ENCODE measurements at regions not wholly inside any gene's neighbourhood (a gene's known extent, or its start where the extent isn't known, plus 50 kb on each side); places are given as distances from the start of the nearest gene placed in this dataset.

DNA sequence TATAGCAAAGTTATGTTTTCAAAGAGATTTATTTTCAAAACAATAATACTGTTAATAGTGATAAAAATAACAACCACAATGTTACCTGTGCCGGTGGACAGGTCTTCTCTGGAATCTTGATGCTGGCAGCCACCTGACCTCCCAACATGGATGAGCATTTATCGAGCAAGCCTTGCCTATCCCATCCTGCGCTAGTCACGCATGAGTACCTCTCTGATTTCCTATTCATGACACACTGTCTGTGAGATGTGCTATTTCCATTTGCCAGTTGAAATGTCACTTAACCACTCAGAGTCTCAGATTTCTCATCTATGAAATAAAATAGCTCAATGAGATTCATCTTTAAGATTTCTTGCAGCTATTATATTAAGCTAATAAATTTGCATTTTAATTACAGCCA lies 341.2 kb upstream of the VWC2 start:
- H3K4me3 ChIP-seq (ENCODE audit: low read length) = no peak overlapping the region
- no peak for DNase-seq (ENCODE audit: low read depth)
- TF ChIP-seq, protein P1, sequence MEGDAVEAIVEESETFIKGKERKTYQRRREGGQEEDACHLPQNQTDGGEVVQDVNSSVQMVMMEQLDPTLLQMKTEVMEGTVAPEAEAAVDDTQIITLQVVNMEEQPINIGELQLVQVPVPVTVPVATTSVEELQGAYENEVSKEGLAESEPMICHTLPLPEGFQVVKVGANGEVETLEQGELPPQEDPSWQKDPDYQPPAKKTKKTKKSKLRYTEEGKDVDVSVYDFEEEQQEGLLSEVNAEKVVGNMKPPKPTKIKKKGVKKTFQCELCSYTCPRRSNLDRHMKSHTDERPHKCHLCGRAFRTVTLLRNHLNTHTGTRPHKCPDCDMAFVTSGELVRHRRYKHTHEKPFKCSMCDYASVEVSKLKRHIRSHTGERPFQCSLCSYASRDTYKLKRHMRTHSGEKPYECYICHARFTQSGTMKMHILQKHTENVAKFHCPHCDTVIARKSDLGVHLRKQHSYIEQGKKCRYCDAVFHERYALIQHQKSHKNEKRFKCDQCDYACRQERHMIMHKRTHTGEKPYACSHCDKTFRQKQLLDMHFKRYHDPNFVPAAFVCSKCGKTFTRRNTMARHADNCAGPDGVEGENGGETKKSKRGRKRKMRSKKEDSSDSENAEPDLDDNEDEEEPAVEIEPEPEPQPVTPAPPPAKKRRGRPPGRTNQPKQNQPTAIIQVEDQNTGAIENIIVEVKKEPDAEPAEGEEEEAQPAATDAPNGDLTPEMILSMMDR (conservative IDR thresholded peaks at IDR 0.05; ENCODE audit: low read length) = no peak

DNA sequence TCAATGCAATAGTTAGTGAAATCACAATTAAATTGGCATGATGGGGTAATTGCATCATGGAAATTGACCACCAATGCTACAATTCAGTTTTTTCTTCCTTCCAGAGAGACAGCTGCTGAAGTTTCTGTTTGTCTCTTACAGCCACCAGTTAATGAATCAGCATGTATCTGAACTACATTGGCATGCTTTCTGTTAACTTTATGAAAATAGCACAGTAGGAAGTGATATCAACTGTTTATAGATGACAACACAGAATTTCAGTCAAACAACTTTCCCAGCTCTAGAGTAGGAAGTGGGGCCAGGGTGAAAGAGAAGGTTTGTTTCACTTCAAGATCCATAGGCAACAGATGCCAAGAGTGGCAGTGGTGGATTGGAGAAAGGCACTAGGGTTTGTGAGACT lies 339.6 kb upstream of the VWC2 start:
- no peak for DNase-seq (ENCODE audit: low read depth)
- H3K4me3 ChIP-seq (ENCODE audit: low read length) = no peak overlapping the region
- TF ChIP-seq, protein P1 (conservative IDR thresholded peaks at IDR 0.05; ENCODE audit: low read length) = no peak

DNA sequence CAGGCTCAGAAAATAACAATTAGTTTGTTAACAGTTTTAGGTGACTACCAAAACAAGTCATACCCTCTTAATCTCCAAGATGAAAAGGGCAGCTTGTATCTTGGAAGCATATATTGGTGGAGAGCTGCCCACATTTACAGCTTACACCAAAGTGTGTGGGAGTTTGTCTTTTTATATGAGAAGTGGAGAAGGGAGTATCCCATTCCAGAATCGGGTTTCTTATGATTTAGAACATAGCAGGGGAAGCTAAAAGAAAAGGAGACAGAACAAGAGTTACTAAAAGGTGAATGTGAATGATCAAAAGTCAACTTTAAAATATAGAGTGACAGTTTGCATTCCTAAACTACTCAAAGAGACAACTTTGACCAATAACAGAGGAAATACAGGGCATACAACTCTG lies 338.6 kb upstream of the VWC2 start:
- H3K4me3 ChIP-seq (ENCODE audit: low read length) = no peak overlapping the region
- TF ChIP-seq, protein P1 (conservative IDR thresholded peaks at IDR 0.05; ENCODE audit: low read length) = no peak
- DNase-seq (ENCODE audit: low read depth) = no peak

DNA sequence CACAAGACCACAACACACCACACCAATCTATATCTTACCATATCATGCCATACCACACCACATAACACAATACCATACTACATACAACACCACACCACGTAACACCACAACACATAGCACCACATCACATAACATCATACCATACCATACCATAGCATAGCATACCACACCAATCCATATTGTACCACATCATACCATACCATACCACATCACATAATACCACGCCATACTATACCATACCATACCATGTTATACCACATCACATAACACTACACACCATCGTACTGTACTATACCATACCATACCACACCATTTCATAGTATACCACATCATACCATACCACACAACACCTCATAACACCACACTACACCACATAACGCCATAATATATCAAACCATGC lies 335.2 kb upstream of the VWC2 start:
- DNase-seq (ENCODE audit: low read depth) = no peak
- H3K4me3 ChIP-seq (ENCODE audit: low read length) = no peak overlapping the region
- TF ChIP-seq, protein P1 (conservative IDR thresholded peaks at IDR 0.05; ENCODE audit: low read length) = no peak

DNA sequence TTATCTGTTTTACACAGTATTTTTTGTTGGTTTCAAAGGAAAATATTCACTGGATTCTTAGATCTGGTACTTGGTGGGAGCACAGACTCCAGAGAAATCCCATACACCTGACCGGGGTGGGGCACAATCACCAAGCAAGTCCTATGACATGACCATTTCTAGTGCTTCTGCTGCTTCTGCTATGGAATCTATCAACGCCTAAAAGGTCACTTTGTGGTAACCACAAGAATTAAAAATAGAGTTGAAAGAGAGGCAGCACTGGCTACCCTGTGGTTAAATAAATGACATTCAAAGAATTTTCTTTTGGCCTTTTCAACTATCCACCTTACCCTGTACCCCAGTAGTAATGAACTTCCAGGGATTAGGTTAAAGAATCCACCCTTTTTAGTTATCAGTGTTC lies 329.9 kb upstream of the VWC2 start:
- no peak overlapping the region for H3K4me3 ChIP-seq (ENCODE audit: low read length)
- TF ChIP-seq, protein P1 (conservative IDR thresholded peaks at IDR 0.05; ENCODE audit: low read length) = no peak
- DNase-seq (ENCODE audit: low read depth) = no peak

DNA sequence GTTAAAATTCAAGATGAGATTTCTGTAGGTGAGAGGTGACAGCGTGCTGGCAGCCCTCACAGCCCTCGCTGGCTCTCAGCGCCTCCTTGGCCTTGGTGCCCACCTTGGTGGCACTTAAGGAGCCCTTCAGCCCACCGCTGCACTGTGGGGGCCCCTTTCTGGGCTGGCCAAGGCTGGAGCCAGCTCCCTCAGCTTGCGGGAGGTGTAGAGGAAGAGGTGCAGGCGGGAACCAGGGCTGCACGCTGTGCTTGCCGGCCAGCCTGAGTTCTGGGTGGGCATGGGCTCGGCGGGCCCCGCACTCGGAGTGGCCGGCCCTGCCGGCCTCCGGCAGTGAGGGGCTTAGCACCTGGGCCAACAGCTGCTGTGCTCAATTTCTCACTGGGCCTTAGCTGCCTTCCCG lies 320.0 kb upstream of the VWC2 start:
- TF ChIP-seq, protein P1 (conservative IDR thresholded peaks at IDR 0.05; ENCODE audit: low read length) = no peak
- H3K4me3 ChIP-seq (ENCODE audit: low read length) = no peak overlapping the region
- DNase-seq (ENCODE audit: low read depth) = no peak

DNA sequence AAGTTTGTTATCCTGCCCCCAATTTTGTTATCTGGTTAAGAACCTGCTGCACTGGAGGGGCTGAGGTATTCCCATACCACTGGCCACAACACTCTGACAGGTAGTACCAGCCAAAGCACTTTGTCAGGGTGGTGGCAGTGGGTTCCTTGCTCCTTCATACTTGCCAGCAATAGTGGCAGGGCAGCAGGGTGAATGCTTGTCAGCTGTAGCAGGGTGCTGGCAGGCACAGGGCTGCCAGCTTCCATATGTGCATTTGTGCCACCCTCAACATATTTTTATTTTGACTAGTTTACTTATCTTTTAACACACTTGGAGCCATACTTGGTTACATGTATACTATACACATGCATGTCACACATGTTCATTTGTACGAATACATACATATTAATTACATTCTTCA lies 294.0 kb upstream of the VWC2 start:
- DNase-seq (ENCODE audit: low read depth) = no peak
- H3K4me3 ChIP-seq (ENCODE audit: low read length) = no peak overlapping the region
- TF ChIP-seq, protein P1 (conservative IDR thresholded peaks at IDR 0.05; ENCODE audit: low read length) = no peak

Measured in AG10803 (cell line).